ENCODE measurements at regions not wholly inside any gene's neighbourhood (a gene's known extent, or its start where the extent isn't known, plus 50 kb on each side); places are given as distances from the start of the nearest gene placed in this dataset.

- no peak for TF ChIP-seq EZH2 (IDR thresholded peaks at IDR 0.05; ENCODE audit: low read depth)
- TF ChIP-seq CTCF (conservative IDR thresholded peaks at IDR 0.05) = no peak
These were observed 86.6 kb downstream of the PRLHR start for GRCh38 chr10:118508863-118509262.
